NK-92 treated with Interleukin-12 subunit alpha and Interleukin-12 subunit beta, amount 100 ng/mL, for 24 hours (cell line): ENCODE measurements at regions not wholly inside any gene's neighbourhood (a gene's known extent, or its start where the extent isn't known, plus 50 kb on each side); places are given as distances from the start of the nearest gene placed in this dataset.
"Not testable (repeated sequence)": the region's sequence is repeated elsewhere in the genome, so short reads cannot be mapped to it uniquely, and the experiment has no call there.

Experiments used
- DNase-seq: peaks from one replicate; lab custom pipeline; 2025; lab: John Stamatoyannopoulos, UW

- no peak for DNase-seq
Observed at GRCh38 chr1:239112101-239112935, 274.1 kb upstream of the CHRM3 start.

GRCh38 chr1:239107676-239108075, 278.7 kb upstream of the CHRM3 start:
- DNase-seq = no peak

GRCh38 chr1:239106689-239107088, 279.7 kb upstream of the CHRM3 start:
- DNase-seq = not testable (repeated sequence)

- DNase-seq = no peak
Observed at GRCh38 chr1:239098400-239099037, 287.8 kb upstream of the CHRM3 start.

GRCh38 chr1:239091537-239091936, 294.8 kb upstream of the CHRM3 start:
- no peak for DNase-seq

- no peak for DNase-seq
Observed at GRCh38 chr1:239084459-239085080, 301.8 kb upstream of the CHRM3 start.

GRCh38 chr1:239081947-239082346, 304.4 kb upstream of the CHRM3 start:
- not testable (repeated sequence) for DNase-seq

- DNase-seq = no peak
Observed at GRCh38 chr1:239067480-239067879, 318.9 kb upstream of the CHRM3 start.

GRCh38 chr1:239067058-239067457, 319.3 kb upstream of the CHRM3 start:
- DNase-seq = no peak

- DNase-seq = no peak
Observed at GRCh38 chr1:239061770-239062169, 324.6 kb upstream of the CHRM3 start.

GRCh38 chr1:239058190-239058589, 328.2 kb upstream of the CHRM3 start:
- no peak for DNase-seq

GRCh38 chr1:239056940-239057339, 329.4 kb upstream of the CHRM3 start:
- DNase-seq = no peak

GRCh38 chr1:239053279-239053678, 333.1 kb upstream of the CHRM3 start:
- DNase-seq = no peak

- DNase-seq = no peak
Observed at GRCh38 chr1:239049571-239049970, 336.8 kb upstream of the CHRM3 start.

- no peak for DNase-seq
Observed at GRCh38 chr1:239044829-239045228, 341.5 kb upstream of the CHRM3 start.

- DNase-seq = no peak
Observed at GRCh38 chr1:239040523-239040922, 345.8 kb upstream of the CHRM3 start.

GRCh38 chr1:239031310-239031709, 355.1 kb upstream of the CHRM3 start:
- DNase-seq = no peak

- no peak for DNase-seq
Observed at GRCh38 chr1:239025997-239026694, 360.2 kb upstream of the CHRM3 start.

- no peak for DNase-seq
Observed at GRCh38 chr1:239025223-239025622, 361.1 kb upstream of the CHRM3 start.

GRCh38 chr1:239023732-239024360, 362.5 kb upstream of the CHRM3 start:
- no peak for DNase-seq

- DNase-seq = no peak
Observed at GRCh38 chr1:239016337-239016736, 370.0 kb upstream of the CHRM3 start.

GRCh38 chr1:239011382-239011781, 375.0 kb upstream of the CHRM3 start:
- no peak for DNase-seq
